Naive B cell (primary cell): ENCODE measurements at regions not wholly inside any gene's neighbourhood (a gene's known extent, or its start where the extent isn't known, plus 50 kb on each side); places are given as distances from the start of the nearest gene placed in this dataset.

Source experiments
- ATAC-seq, 2 donors: fragments of 150-1000 bp; cut with Tn5 transposase; 2 replicates each; pipeline ENCODE4 v1.10.0; 2021; ENCODE audit warnings: low read depth in 2 of 2, mild to moderate bottlenecking in 2 of 2, moderate library complexity in 2 of 2
- DNase-seq: peaks from one replicate; pipeline ENCODE4 v3.0.0; 2022
- H3K27ac Mint-ChIP-seq, 6 donors: one replicate each; pipeline ENCODE4 v1.8.0; 2020 to 2022; ENCODE audit warnings: mild to moderate bottlenecking in 6 of 6, mixed read lengths in 6 of 6, moderate library complexity in 5 of 6, inconsistent platforms in 2 of 6
- H3K27me3 Mint-ChIP-seq, 3 donors: one replicate each; pipeline ENCODE4 v1.8.0; 2021 to 2022; ENCODE audit warnings: mixed read lengths in 3 of 3, mild to moderate bottlenecking in 1 of 3
- H3K36me3 Mint-ChIP-seq, 2 donors: one replicate each; pipeline ENCODE4 v1.8.0; 2020 to 2022; ENCODE audit warnings: mixed read lengths in 2 of 2, inconsistent platforms in 1 of 2, mild to moderate bottlenecking in 1 of 2
- H3K4me1 Mint-ChIP-seq, 3 donors: one replicate each; pipeline ENCODE4 v1.8.0; 2020 to 2022; ENCODE audit warnings: mixed read lengths in 3 of 3, inconsistent platforms in 1 of 3, mild to moderate bottlenecking in 1 of 3, moderate library complexity in 1 of 3
- H3K4me3 Mint-ChIP-seq, 8 donors: one replicate each; pipeline ENCODE4 v1.8.0; 2020 to 2022; ENCODE audit warnings: mild to moderate bottlenecking in 8 of 8, mixed read lengths in 8 of 8, moderate library complexity in 8 of 8, inconsistent platforms in 2 of 8
- H3K9me3 Mint-ChIP-seq, 7 donors: one replicate each; pipeline ENCODE4 v1.8.0; 2020 to 2022; ENCODE audit warnings: mixed read lengths in 7 of 7, mild to moderate bottlenecking in 5 of 7, inconsistent platforms in 2 of 7, moderate library complexity in 1 of 7

DNA sequence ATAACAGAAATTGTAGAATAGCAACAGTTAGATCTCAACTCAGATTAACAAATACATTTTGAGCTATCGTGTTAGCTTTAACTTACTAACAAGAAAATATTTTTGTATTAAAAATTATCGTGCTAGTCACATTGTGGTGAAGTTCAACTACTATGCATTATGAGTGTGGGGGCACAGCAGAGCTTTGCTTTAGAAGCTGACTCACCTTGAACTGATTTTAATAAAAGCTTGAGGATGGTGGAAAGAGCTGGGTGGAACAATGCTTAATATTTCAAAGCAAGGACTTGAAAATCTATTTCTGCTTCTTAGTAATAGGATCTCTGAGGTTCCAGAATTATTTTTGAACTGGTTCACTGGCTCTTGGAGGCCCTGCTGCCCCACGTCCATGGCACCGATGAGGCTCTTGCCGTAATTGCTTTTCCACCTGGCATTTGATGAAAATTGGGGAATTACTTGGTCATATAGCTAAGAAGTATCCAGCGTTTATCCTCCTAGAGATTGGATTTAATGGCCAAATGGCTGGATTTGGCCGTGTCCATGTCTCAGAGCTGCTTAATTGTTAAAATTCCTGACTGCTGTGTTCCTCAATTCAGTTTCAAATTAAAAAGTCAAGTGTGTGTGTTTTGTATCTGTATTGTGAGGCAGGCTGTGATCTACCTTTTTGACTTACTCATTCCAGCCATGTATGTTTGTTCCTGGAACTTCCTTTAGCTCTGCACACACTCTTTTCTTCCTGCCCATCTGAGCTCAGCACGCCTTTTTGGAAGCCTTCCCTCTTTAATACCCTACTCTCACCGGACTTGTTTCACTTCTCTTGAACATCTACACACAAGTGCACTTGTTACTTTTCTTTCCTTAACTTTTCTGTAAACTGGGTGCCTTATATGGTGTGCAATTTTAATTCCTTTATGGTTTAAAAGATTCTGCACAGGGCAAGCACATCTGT, 66.6 kb upstream of the LIMCH1 start:
- H3K27ac Mint-ChIP-seq = no peak overlapping the region
- H3K9me3 Mint-ChIP-seq = peaks cover 0 to 5% (median 0%) of the 10 kb centered on the region in 7 donors
- no peak overlapping the region for H3K4me3 Mint-ChIP-seq
- H3K27me3 Mint-ChIP-seq = peaks cover 11 to 17% (median 16%) of the 10 kb centered on the region in 3 donors
- H3K4me1 Mint-ChIP-seq = no peaks in the 10 kb centered on the region
- DNase-seq (no peak), ATAC-seq (no peak)
- no peaks in the 10 kb centered on the region for H3K36me3 Mint-ChIP-seq

DNA sequence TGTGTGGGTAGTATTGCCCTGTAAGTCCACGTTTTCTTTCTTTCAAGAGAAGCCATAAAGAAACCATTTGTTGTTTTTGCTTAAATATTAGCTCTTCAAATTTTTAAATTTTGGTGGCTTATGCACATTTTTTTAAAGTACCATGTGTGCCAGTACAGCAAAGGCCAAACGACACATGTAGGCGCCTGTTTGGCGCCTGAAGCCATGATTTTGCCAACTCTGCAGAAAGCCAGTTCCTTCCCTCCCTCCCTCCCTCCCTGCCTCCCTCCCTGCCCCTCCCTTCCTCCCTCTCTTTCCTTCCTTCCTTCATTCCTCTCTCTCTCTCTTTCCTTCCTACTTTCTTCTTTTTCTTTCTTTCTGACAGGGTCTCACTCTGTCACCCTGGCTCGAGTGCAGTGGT, 65.9 kb upstream of the LIMCH1 start:
- Mint-ChIP-seq H3K27me3 (peaks cover 11 to 17% (median 16%) of the 10 kb centered on the region in 3 donors), H3K36me3 (no peaks in the 10 kb centered on the region), H3K4me3 (peak overlapping the region in 1 of 8 donors; percentile 61), H3K4me1 (no peaks in the 10 kb centered on the region), H3K9me3 (peaks cover 0 to 5% (median 0%) of the 10 kb centered on the region in 7 donors), H3K27ac (no peak overlapping the region)
- no peak for ATAC-seq
- no peak for DNase-seq

DNA sequence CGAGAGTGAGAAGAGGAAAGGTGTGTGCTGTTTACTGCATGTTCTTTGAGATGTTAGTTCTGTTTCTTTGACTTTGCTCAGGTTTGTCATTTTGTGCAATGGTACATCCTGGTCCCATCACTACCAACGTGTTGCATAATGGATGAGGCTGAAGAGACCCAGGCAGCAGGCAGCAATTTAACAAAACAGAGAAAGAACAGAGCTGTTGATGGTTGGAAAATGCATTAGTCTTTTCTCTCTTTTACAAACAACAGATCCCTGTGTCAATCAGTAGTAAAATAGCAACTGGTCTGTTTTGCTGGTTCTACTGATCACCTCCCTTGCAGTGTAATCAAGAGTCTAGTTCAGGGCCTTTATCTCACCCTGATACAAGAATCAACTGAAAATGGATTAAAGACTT, 64.8 kb upstream of the LIMCH1 start:
- Mint-ChIP-seq H3K27ac (no peak overlapping the region), H3K4me3 (no peak overlapping the region), H3K4me1 (no peaks in the 10 kb centered on the region), H3K9me3 (peaks cover 0 to 5% (median 0%) of the 10 kb centered on the region in 7 donors), H3K36me3 (no peaks in the 10 kb centered on the region), H3K27me3 (peaks cover 11 to 17% (median 16%) of the 10 kb centered on the region in 3 donors)
- DNase-seq = no peak
- ATAC-seq = no peak

DNA sequence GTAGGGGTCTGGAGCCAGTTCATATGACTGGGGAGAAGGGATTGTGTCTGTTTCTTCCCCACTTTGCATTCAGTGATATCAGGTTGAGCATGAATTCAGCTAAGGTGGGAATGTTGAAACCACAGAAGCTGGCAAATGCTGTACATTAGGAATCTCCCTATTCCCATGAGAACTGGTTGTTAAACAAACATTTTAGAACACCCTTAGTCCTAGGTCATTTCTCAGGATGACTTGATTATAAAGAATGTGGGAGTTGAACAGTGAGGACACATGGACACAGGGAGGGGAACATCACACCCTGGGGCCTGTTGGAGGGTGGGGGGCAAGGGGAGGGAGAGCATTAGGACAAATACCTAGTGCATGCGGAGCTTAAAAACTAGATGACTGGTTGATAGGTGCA, 62.6 kb upstream of the LIMCH1 start:
- Mint-ChIP-seq H3K36me3 (no peaks in the 10 kb centered on the region), H3K4me3 (no peak overlapping the region), H3K4me1 (no peaks in the 10 kb centered on the region), H3K27me3 (peaks cover 8 to 12% (median 11%) of the 10 kb centered on the region in 3 donors), H3K27ac (no peak overlapping the region), H3K9me3 (peaks cover 0 to 4% (median 0%) of the 10 kb centered on the region in 7 donors)
- ATAC-seq (no peak), DNase-seq (no peak)

DNA sequence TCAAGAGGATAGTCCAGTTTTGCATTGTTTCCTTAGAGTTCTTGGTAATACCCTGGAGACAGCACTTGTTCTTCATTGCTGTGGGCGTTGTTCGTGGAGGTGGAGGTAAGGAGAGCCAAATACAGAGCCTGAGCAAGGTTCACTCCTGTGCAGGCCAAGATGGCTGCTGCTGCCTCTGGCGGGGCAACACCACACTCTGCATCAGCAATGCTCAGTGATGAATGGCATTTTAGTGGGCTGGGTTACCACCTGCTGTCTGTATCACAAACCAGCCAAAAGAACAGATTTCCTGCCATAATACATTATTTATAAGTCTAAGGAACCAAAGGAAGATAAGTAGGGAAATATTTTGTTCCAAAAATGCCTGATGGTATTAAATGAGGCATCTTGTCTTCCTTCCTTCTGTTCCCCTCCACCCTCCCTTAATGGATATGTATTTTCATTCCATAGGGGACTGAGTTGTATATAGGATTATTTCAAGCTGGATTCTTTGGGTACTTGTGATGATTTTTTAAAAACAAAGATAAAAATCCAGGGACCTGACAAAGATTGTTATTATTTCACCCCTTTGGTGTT, 61.6 kb upstream of the LIMCH1 start:
- DNase-seq = no peak
- ATAC-seq = no peak
- no peak overlapping the region for H3K4me3 Mint-ChIP-seq
- H3K27me3 Mint-ChIP-seq = peaks cover 5 to 11% (median 10%) of the 10 kb centered on the region in 3 donors
- no peaks in the 10 kb centered on the region for H3K4me1 Mint-ChIP-seq
- H3K36me3 Mint-ChIP-seq = no peaks in the 10 kb centered on the region
- H3K27ac Mint-ChIP-seq = no peak overlapping the region
- peaks cover 0 to 4% (median 0%) of the 10 kb centered on the region in 7 donors for H3K9me3 Mint-ChIP-seq

DNA sequence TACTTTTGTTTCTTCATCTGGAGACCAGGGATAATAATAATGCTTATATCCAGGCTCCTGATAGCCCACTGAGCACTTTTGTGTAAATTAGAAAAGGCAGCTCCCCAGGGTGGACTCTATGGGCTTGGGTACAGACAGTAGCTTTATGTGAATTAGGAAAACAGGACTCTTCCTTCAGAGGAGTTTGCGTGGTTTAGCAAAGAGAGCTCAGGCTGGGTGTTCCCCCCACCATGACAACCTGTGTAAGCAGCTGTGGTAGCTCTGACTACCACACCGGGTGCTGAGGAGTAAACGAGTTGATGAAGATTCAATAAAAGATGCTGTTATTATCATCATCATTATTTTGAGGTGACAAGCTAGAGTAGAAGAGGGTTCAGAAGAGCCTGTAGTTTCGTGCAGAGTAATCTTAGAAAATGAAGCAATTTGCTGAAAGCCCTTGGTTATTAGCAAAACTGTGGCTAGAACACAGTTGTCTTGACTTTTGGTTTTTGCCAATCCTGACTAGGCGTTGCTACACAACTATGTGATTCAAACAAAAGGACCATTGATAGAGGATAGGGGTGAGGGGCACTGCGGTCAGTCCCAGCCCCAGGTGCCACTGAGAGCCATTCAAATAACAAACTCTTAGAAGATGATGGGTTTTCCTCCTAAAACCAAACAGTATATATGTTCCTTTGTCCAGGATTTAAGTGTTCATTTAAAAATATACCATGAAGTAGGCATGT, 60.6 kb upstream of the LIMCH1 start:
- Mint-ChIP-seq H3K9me3 (peaks cover 0 to 2% (median 0%) of the 10 kb centered on the region in 7 donors), H3K27ac (no peak overlapping the region), H3K4me1 (no peaks in the 10 kb centered on the region), H3K36me3 (no peaks in the 10 kb centered on the region), H3K4me3 (no peak overlapping the region), H3K27me3 (peaks cover 0 to 2% (median under 1%) of the 10 kb centered on the region in 3 donors)
- DNase-seq (no peak), ATAC-seq (no peak)

DNA sequence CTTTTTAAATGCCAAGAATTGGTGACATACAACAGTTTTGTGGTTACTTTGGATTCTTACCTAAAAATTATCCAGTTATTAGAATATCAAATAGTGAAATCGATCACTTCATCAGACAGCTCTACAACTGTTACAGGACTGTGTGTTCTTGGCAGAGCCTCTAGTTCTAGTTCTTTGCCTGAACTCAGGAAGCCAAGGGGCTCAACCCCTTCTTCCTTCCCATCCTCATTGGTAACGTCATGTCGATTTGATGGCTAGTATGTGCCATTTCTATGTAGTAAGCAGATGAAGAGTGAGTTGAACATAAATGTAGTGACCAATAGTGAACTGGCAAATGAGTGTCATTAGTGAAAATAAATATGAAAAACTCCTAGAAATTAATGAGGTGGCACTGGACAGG, 59.4 kb upstream of the LIMCH1 start:
- H3K36me3 Mint-ChIP-seq = no peaks in the 10 kb centered on the region
- DNase-seq = no peak
- H3K27ac Mint-ChIP-seq = no peak overlapping the region
- H3K27me3 Mint-ChIP-seq = no peaks in the 10 kb centered on the region
- no peak for ATAC-seq
- no peak overlapping the region for H3K4me3 Mint-ChIP-seq
- H3K4me1 Mint-ChIP-seq = no peaks in the 10 kb centered on the region
- H3K9me3 Mint-ChIP-seq = peaks cover 0 to under 1% (median 0%) of the 10 kb centered on the region in 7 donors

DNA sequence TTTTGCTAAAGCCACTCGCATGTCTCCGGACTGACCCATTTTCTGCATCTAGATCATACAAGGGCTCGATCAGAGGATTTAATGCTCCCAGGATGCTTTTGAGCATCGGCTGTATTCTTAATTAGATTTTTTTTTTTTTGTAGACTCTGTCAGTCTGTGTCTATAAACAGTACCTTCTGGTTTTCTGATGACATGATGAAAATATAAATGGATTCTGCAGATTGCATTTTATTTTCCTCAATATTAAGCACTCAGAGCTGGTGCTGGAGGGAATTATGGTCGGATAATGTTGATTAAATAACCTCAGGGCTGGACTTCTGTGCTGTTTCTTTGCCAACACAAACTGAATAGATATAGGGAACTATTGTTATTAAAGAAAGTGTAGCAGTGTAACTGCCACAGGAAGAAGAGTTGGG, 57.1 kb upstream of the LIMCH1 start:
- H3K36me3 Mint-ChIP-seq = no peaks in the 10 kb centered on the region
- no peak overlapping the region for H3K27ac Mint-ChIP-seq

DNA sequence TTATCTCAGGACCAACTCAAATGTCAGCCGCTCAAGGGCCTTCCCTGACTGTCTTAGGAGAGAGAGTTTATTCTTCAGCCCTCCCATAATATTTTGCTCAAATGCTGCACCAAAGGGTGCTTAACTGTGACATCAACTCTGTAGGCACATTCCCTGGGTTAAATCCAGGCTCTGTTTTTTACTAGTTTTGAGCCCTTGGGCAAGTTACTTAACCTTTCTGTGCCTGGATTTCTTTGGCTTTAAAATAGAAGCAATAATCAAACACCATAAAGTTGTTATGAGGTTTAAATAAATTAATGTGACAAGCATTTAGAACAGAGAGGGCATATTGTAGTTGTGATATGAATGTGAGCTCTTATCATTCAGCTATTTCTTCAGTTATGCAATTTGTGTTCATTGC, 54.2 kb upstream of the LIMCH1 start:
- Mint-ChIP-seq H3K27ac (no peak overlapping the region), H3K9me3 (peaks cover 0 to 4% (median 0%) of the 10 kb centered on the region in 7 donors), H3K36me3 (no peaks in the 10 kb centered on the region), H3K4me1 (no peaks in the 10 kb centered on the region), H3K4me3 (no peak overlapping the region), H3K27me3 (peaks cover 0 to 7% (median 4%) of the 10 kb centered on the region in 3 donors)
- ATAC-seq (no peak), DNase-seq (no peak)

More for the DNA sequence above, 57.1 kb upstream of the LIMCH1 start:
- Mint-ChIP-seq H3K4me1 (no peaks in the 10 kb centered on the region), H3K4me3 (no peak overlapping the region), H3K27me3 (peaks cover 0 to 5% (median 0%) of the 10 kb centered on the region in 3 donors), H3K9me3 (peaks cover 0 to 4% (median 0%) of the 10 kb centered on the region in 7 donors)
- ATAC-seq = no peak
- no peak for DNase-seq

DNA sequence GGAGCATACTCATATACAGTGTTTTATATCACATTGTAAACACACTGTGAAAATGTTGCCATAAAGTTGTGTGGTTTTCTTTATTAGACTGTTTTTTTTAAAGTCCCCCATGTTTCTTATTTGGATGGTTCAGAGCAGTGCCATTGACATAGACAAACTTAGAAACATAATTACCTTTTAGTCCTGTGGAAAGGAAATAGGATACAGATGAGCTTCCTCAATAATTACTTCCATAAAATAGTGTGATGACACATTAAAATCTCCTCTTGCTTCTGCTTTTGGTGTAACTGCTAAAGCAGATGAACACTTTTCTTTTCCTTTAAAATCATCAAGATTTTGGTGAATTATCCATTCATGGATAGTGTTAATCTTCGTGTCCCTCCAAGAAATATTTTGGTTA, 52.9 kb upstream of the LIMCH1 start:
- ATAC-seq = no peak
- DNase-seq = no peak
- Mint-ChIP-seq H3K36me3 (no peaks in the 10 kb centered on the region), H3K27ac (no peak overlapping the region), H3K4me3 (no peak overlapping the region), H3K27me3 (peaks cover 0 to 7% (median 4%) of the 10 kb centered on the region in 3 donors), H3K4me1 (no peaks in the 10 kb centered on the region), H3K9me3 (peaks cover 0 to 4% (median 0%) of the 10 kb centered on the region in 7 donors)

DNA sequence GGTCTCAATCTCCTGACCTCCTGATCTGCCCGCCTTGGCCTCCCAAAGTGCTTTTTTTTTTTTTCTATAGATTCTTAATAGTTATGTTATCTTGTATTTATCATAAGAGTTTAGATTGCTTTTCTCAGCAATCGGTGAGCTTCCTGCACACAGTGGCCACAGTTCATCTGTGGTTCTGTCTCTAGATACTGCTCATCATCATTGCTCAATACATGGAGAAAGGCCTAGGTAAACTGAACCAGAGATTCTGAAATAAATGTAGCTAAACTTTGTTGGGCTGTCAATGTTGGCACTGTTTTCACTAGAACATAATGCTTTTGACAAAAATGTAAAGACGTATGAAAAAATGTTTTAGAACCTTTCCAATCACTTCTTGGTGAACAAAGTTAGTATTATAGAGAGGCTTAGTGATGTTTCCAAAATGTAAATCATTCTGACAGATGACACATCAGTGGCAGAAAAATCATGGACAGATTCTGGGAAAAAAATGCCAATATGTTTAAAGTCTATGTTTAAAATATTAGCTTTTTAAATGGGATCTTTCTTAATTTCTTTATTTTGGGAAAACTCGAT, 50.0 kb upstream of the LIMCH1 start:
- Mint-ChIP-seq H3K4me3 (no peak overlapping the region), H3K27me3 (peaks cover 0 to 7% (median 4%) of the 10 kb centered on the region in 3 donors), H3K27ac (no peak overlapping the region), H3K36me3 (no peaks in the 10 kb centered on the region), H3K9me3 (peaks cover 0 to 12% (median 4%) of the 10 kb centered on the region in 7 donors), H3K4me1 (no peaks in the 10 kb centered on the region)
- ATAC-seq (no peak), DNase-seq (no peak)
